Heart left ventricle (tissue), 16 donors: ENCODE measurements at regions not wholly inside any gene's neighbourhood (a gene's known extent, or its start where the extent isn't known, plus 50 kb on each side); places are given as distances from the start of the nearest gene placed in this dataset.

Experiments
- ATAC-seq, 4 donors: fragments of 200-7000 bp; cut with Tn5 transposase; one replicate each; pipeline ENCODE4 v1.9.1; 2020 to 2022; ENCODE audit warnings: moderate library complexity in 4 of 4, mild to moderate bottlenecking in 3 of 4, moderate number of reproducible peaks in 1 of 4
- DNase-seq, 5 donors: peaks; one replicate each; pipeline ENCODE4 v3.0.0-alpha.2; 2020
- H3K27ac ChIP-seq, 12 donors: fragments of 200-600 bp; sonication (generic) in 4 of 12; one replicate each; pipeline versions ENCODE4 v1.5.0 to v1.8.0; 2016 to 2022; ENCODE audit warnings: mild to moderate bottlenecking in 2 of 12
- H3K27me3 ChIP-seq, 9 donors: fragments of 200-600 bp; sonication (generic) in 2 of 9; one replicate each; pipeline versions ENCODE4 v1.5.1 to v1.8.0; 2016 to 2022; ENCODE audit warnings: mild to moderate bottlenecking in 3 of 9
- H3K36me3 ChIP-seq, 9 donors: fragments of 200-600 bp; sonication (generic) in 2 of 9; one replicate each; pipeline versions ENCODE4 v1.5.0 to v1.8.0; 2018 to 2022; ENCODE audit warnings: mild to moderate bottlenecking in 2 of 9
- H3K4me1 ChIP-seq, 12 donors: fragments of 200-600 bp; sonication (generic) in 4 of 12; one replicate each; pipeline versions ENCODE4 v1.5.0 to v1.8.0; 2016 to 2022; ENCODE audit warnings: mild to moderate bottlenecking in 3 of 12
- H3K4me3 ChIP-seq, 12 donors: fragments of 200-600 bp; sonication (generic) in 4 of 12; one replicate each; pipeline versions ENCODE4 v1.5.0 to v1.8.0; 2017 to 2022; ENCODE audit warnings: mild to moderate bottlenecking in 9 of 12, moderate library complexity in 4 of 12
- H3K9me3 ChIP-seq, 12 donors: fragments of 200-600 bp; sonication (generic) in 4 of 12; one replicate each; pipeline versions ENCODE4 v1.5.0 to v1.8.0; 2016 to 2022; ENCODE audit warnings: mild to moderate bottlenecking in 1 of 12
- POLR2A ChIP-seq, 2 donors: fragments of 450-650 bp; IDR thresholded peaks; one replicate each; pipeline ENCODE4 v1.6.1; 2017; ENCODE audit warnings: antibody characterized with exemption in 2 of 2, mild to moderate bottlenecking in 2 of 2, moderate library complexity in 2 of 2
- WGBS, 4 donors: extraction: QIAGEN DNeasy Blood & Tissue Kit in 2 of 4; methylation state at CpG; one replicate each; pipeline versions ENCODE4 v1.1.5 to v1.1.7; 2013 to 2018; 5-methylcytosine and 5-hydroxymethylcytosine counted together
- intact Hi-C, 10 donors: fragments of 100-400 bp; cut with DNase I; formaldehyde crosslinking; loops; one replicate each; pipeline versions ENCODE4 v1.11.1 to v1.14.2; 2022
- TF ChIP-seq, protein P1 (sequence below), 12 donors: fragments of 200-600 bp; sonication (generic) in 4 of 12; IDR thresholded peaks; one replicate each; pipeline versions ENCODE4 v1.5.0 to v1.8.0; 2018 to 2022; ENCODE audit warnings: antibody characterized with exemption in 12 of 12, mild to moderate bottlenecking in 5 of 12
- donor health status: ischemic (EF 13 %, LVEDD 7.1; RV severe dilation, severe dysfunction).
- donor health status: healthy with polysubstance abuse.
- donor health status: DM: no; HTN: yes; CAD: no.
- donor health status: DM: no; HTN: no; CAD: no.
- donor health status: ischemic (EF 25% LVEDD 6.9; RV normal size, moderate dysfunction).
- donor health status: ischemic (EF 25% LVEDD 5.7; RV mildly dilated, moderate dysfunction).
- donor health status: healthy.
- donor health status: DM: yes; HTN: yes; CAD: no.
- donor health status: ischemic (EF 35%, LVEDD 5.7; RV mildly dilated, moderate dysfunction).
- donor health status: nonischemic (EF 11% LVEDD 7.7; RV severe dilation, severe dysfunction).
- donor health status: DM: yes; HTN: yes; CAD: no.
- donor health status: PGD.
- donor health status: ischemic (EF 29% LVEDD 5.4; RV normal size, mild dysfunction).
- donor health status: nonischemic (EF 23%, LVEDD 6.1; RV moderate dilation, normal function).

DNA sequence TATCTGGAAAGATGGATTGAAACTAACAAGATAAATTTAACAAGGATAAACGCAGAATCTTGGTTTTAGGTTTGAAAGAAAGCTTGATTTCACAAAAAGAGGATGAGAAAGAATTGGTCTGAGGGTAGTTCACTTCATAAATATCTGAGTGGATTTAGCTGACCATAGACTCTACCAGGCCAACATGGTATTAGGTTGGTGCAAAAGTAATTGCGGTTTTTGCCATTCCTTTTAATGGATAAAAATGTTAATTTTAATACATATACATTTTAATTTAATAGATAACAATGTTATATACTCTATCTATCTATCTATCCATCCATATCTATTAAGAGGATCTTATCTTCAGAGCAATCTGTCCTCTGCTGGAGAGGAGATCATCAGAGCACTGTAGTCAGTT is 70.2 kb upstream of the PLXNA2 start:
- H3K27ac ChIP-seq = no peak overlapping the region
- no peaks in the 10 kb centered on the region for H3K4me1 ChIP-seq
- 79 to 90% (median 83%) methylated on average over 2 of the region's 2 CpGs for WGBS, 4 donors
- H3K4me3 ChIP-seq = no peak overlapping the region
- TF ChIP-seq POLR2A (IDR thresholded peaks at IDR 0.05) = no peak
- TF ChIP-seq, protein P1, sequence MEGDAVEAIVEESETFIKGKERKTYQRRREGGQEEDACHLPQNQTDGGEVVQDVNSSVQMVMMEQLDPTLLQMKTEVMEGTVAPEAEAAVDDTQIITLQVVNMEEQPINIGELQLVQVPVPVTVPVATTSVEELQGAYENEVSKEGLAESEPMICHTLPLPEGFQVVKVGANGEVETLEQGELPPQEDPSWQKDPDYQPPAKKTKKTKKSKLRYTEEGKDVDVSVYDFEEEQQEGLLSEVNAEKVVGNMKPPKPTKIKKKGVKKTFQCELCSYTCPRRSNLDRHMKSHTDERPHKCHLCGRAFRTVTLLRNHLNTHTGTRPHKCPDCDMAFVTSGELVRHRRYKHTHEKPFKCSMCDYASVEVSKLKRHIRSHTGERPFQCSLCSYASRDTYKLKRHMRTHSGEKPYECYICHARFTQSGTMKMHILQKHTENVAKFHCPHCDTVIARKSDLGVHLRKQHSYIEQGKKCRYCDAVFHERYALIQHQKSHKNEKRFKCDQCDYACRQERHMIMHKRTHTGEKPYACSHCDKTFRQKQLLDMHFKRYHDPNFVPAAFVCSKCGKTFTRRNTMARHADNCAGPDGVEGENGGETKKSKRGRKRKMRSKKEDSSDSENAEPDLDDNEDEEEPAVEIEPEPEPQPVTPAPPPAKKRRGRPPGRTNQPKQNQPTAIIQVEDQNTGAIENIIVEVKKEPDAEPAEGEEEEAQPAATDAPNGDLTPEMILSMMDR (IDR thresholded peaks at IDR 0.05) = no peak
- intact Hi-C loops = no loop called here
- no peaks in the 10 kb centered on the region for H3K36me3 ChIP-seq
- DNase-seq = no peak
- peaks cover 0 to 38% (median 4%) of the 10 kb centered on the region in 9 donors for H3K27me3 ChIP-seq
- ATAC-seq = no peak
- H3K9me3 ChIP-seq = no peaks in the 10 kb centered on the region

DNA sequence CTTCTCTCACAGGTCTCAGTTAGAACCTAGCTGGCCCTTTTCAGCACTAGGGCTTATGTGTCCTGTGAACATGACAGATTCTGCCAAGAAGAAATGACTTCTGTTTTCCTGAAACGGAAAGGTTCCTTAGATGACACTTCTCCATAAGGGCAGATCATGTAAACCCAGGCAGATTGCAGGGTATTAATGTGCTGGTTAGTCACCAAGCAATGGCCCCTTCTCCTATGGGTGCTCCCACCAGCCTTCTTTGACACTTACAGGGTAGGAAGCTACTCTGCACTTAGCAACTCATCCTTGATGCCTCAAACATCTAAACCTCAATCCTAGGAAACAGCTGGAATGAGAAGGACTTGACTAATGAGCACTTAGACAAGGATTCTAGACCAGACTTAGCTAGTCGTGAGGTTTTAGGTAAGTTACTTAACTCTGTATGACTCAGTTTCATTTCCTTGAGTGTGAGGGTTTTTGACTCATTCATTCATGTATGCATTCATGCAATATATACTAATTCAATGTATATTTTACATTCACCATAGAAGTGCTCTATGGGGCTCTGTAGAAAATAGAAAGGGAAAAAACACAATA is 74.1 kb upstream of the PLXNA2 start:
- TF ChIP-seq, protein P1 (IDR thresholded peaks at IDR 0.05) = no peak
- TF ChIP-seq POLR2A (IDR thresholded peaks at IDR 0.05) = no peak
- Histone ChIP-seq H3K27ac (no peak overlapping the region), H3K9me3 (no peaks in the 10 kb centered on the region), H3K36me3 (no peaks in the 10 kb centered on the region), H3K4me1 (no peaks in the 10 kb centered on the region), H3K4me3 (no peak overlapping the region), H3K27me3 (peaks cover 0 to 32% (median 0%) of the 10 kb centered on the region in 9 donors)
- ATAC-seq (no peak), DNase-seq (no peak)
- WGBS, 4 donors = 89 to 93% (median 89%) methylated on average over 2 of the region's 2 CpGs
- intact Hi-C loops = no loop called here

DNA sequence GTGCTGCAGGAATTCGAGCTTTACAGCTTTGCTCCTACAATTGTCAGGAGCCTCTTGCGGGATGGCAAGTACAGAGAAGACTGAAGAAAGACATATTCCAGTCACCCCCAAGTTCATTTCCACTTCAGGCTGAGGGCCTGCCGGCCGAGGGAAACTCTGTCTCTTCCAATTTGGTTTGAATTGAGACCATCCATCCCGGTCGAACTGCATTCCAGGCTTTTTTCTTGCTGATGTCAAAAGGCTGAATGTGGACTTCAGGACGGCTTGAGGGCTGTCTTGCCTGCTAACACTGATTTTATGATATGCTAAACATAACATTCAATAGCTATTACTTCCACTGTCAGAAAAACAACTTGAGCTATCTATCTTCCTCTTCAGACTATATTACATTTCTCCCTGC is 79.8 kb upstream of the PLXNA2 start:
- WGBS, 4 donors = 64 to 81% (median 78%) methylated on average over 7 of the region's 7 CpGs
- H3K27me3 ChIP-seq = peaks cover 0 to 5% (median 0%) of the 10 kb centered on the region in 9 donors
- no peaks in the 10 kb centered on the region for H3K36me3 ChIP-seq
- H3K4me3 ChIP-seq = no peak overlapping the region
- DNase-seq (no peak), ATAC-seq (no peak)
- no peak overlapping the region for H3K27ac ChIP-seq
- H3K9me3 ChIP-seq = no peaks in the 10 kb centered on the region
- intact Hi-C loops = no loop called here
- TF ChIP-seq POLR2A (IDR thresholded peaks at IDR 0.05) = no peak
- TF ChIP-seq, protein P1 (IDR thresholded peaks at IDR 0.05) = no peak
- H3K4me1 ChIP-seq = no peaks in the 10 kb centered on the region

DNA sequence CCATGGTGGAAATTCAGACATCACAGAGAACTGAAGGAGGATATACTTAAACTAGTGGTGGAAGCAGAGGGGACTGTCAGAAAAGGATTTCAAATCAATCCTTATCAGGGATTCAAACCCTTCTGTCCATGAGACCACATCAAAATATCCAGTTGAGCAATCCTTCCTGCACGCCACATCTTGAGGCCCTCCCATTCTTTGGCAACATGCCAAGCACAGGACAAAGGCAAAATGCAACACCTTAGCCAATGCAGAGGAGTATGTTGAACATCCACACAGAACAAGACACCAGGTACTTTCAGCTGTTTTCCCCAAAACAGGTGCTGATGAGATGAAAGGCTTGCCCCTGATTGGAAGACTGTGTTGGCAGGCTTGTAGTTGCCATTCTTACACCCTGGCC is 81.8 kb upstream of the PLXNA2 start:
- Histone ChIP-seq H3K4me1 (no peaks in the 10 kb centered on the region), H3K9me3 (no peaks in the 10 kb centered on the region), H3K27me3 (no peaks in the 10 kb centered on the region), H3K36me3 (no peaks in the 10 kb centered on the region), H3K27ac (no peak overlapping the region), H3K4me3 (no peak overlapping the region)
- ATAC-seq (no peak), DNase-seq (no peak)
- 60 to 83% (median 71%) methylated on average over 1 of the region's 1 CpG for WGBS, 4 donors
- TF ChIP-seq, protein P1 (IDR thresholded peaks at IDR 0.05) = no peak
- TF ChIP-seq POLR2A (IDR thresholded peaks at IDR 0.05) = no peak
- intact Hi-C loops = no loop called here
